ENCODE measurements at regions not wholly inside any gene's neighbourhood (a gene's known extent, or its start where the extent isn't known, plus 50 kb on each side); places are given as distances from the start of the nearest gene placed in this dataset.

DNA sequence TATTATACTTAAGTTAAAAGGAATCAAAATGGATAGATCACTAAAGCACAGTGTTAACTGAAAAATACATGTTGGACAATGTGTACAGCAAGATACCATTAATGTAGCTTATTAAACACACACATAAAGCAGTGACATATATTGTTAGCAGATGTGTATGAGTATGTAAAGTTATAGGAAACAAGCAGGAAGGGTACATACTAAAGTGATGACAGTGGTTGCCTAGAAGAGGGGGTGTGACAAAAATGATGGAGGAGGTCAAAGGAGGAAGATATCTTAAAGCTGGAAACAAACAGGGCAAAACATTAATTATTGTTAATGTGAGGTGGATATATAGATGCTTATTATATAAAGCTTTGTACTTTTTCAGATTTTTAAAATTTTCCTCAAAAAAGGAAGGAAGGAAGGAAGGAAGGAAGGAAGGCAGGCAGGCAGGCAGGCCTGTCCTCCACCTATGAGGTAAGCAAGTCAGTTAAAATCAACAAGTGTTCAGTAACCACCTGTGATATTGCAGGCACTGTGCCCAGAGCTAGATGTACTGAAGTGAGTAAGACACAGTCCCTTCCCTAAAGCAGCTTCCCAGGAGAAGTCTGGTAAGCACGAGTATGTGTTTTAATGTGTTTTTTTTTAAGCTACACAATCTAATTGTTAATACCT is 252.9 kb upstream of the NR5A2 start:
- no peak overlapping the region for H3K4me3 Mint-ChIP-seq (ENCODE audit: unreplicated experiment)
- no peaks in the 10 kb centered on the region for H3K27me3 Mint-ChIP-seq (ENCODE audit: low read depth, unreplicated experiment)
- H4K20me1 ChIP-seq (ENCODE audit: insufficient read depth, low read length), result no peaks in the 10 kb centered on the region
- H2AFZ ChIP-seq (ENCODE audit: low read depth, low read length), result no peak overlapping the region
- no peak overlapping the region for H3K27ac Mint-ChIP-seq (ENCODE audit: unreplicated experiment)
- H3K4me3 ChIP-seq (ENCODE audit: insufficient read depth, low read depth, low read length), result no peak overlapping the region
- no peaks in the 10 kb centered on the region for H3K4me1 ChIP-seq (ENCODE audit: insufficient read depth, low read length)
- H3K9me3 Mint-ChIP-seq (ENCODE audit: unreplicated experiment), result no peaks in the 10 kb centered on the region
- H3K9ac ChIP-seq (ENCODE audit: low read length), result no peak overlapping the region
- no peaks in the 10 kb centered on the region for H3K79me2 ChIP-seq (ENCODE audit: insufficient read depth, low read length)
- H3K9me3 ChIP-seq (ENCODE audit: insufficient read depth, low read depth, low read length), result no peaks in the 10 kb centered on the region
- no peak overlapping the region for H3K27ac ChIP-seq (ENCODE audit: low read depth, low read length)
- no peaks in the 10 kb centered on the region for H3K4me1 Mint-ChIP-seq (ENCODE audit: low read depth, unreplicated experiment)
- H3K4me2 ChIP-seq (ENCODE audit: low read length), result no peak overlapping the region
- TF ChIP-seq EZH2 (IDR thresholded peaks at IDR 0.05; ENCODE audit: insufficient read depth, low read length), result no peak
- TF ChIP-seq CTCF (IDR thresholded peaks at IDR 0.05; ENCODE audit: insufficient read depth, low read depth, low read length), result no peak
- FAIRE-seq (no peak), DNase-seq (ENCODE audit: low read depth) (peak; percentile 73)
- no peaks in the 10 kb centered on the region for H3K27me3 ChIP-seq (ENCODE audit: insufficient read depth, low read length)
- H3K36me3 Mint-ChIP-seq (ENCODE audit: low read depth, unreplicated experiment), result no peaks in the 10 kb centered on the region
- H3K36me3 ChIP-seq (ENCODE audit: insufficient read depth, low read length), result no peaks in the 10 kb centered on the region

DNA sequence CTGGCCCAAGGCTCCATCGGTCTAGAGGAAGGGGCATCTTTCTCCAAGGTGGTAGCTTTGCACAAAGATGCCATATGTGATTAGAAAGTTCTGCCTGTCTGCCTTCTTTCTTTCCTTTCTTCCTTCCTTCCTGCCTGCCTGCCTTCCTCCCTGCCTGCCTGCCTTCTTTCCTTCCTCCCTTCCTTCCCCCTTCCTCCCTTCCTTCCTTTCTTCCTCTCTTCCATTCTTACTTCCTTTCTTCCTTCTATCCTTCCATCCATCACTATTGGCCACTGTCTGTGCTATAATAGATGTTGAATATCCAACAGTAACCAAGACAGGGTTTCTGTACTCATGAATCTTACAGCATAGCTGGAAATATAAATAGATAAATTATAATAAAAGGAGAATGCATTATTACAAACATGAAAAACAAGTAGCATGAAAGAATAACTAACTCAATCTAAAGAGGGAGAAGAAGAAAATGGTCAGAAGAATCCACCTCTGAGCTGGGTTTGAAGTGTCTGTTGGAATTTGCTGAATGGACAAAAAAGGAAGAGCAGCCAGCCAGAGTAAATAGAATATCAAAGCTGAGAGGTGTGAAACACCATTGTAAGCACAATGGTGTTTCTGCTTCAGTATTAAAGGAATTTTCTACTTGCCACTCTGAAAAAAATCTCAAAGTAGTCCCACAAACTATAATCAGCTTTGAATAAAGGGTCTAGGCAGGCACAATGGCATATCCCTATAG is 250.6 kb upstream of the NR5A2 start:
- Histone ChIP-seq H3K4me3 (ENCODE audit: insufficient read depth, low read depth, low read length) (no peak overlapping the region), H3K9me3 (ENCODE audit: insufficient read depth, low read depth, low read length) (no peaks in the 10 kb centered on the region), H3K36me3 (ENCODE audit: insufficient read depth, low read length) (no peaks in the 10 kb centered on the region), H3K4me1 (ENCODE audit: insufficient read depth, low read length) (no peaks in the 10 kb centered on the region), H3K4me2 (ENCODE audit: low read length) (no peak overlapping the region), H3K9ac (ENCODE audit: low read length) (no peak overlapping the region), H4K20me1 (ENCODE audit: insufficient read depth, low read length) (no peaks in the 10 kb centered on the region), H2AFZ (ENCODE audit: low read depth, low read length) (no peak overlapping the region), H3K79me2 (ENCODE audit: insufficient read depth, low read length) (no peaks in the 10 kb centered on the region), H3K27me3 (ENCODE audit: insufficient read depth, low read length) (no peaks in the 10 kb centered on the region), H3K27ac (ENCODE audit: low read depth, low read length) (no peak overlapping the region)
- H3K27ac Mint-ChIP-seq (ENCODE audit: unreplicated experiment), result no peak overlapping the region
- peaks cover 2% of the 10 kb centered on the region for H3K4me1 Mint-ChIP-seq (ENCODE audit: low read depth, unreplicated experiment)
- no peak for TF ChIP-seq EZH2 (IDR thresholded peaks at IDR 0.05; ENCODE audit: insufficient read depth, low read length)
- no peak for TF ChIP-seq CTCF (IDR thresholded peaks at IDR 0.05; ENCODE audit: insufficient read depth, low read depth, low read length)
- no peak for DNase-seq (ENCODE audit: low read depth)
- no peak for FAIRE-seq
- H3K4me3 Mint-ChIP-seq (ENCODE audit: unreplicated experiment), result no peak overlapping the region
- no peaks in the 10 kb centered on the region for H3K36me3 Mint-ChIP-seq (ENCODE audit: low read depth, unreplicated experiment)
- H3K27me3 Mint-ChIP-seq (ENCODE audit: low read depth, unreplicated experiment), result no peaks in the 10 kb centered on the region
- H3K9me3 Mint-ChIP-seq (ENCODE audit: unreplicated experiment), result no peaks in the 10 kb centered on the region

Measured in astrocyte (in vitro differentiated cells and primary cell).